ENCODE measurements at regions not wholly inside any gene's neighbourhood (a gene's known extent, or its start where the extent isn't known, plus 50 kb on each side); places are given as distances from the start of the nearest gene placed in this dataset.
"Not testable (repeated sequence)": the region's sequence is repeated elsewhere in the genome, so short reads cannot be mapped to it uniquely, and the experiment has no call there.

DNA sequence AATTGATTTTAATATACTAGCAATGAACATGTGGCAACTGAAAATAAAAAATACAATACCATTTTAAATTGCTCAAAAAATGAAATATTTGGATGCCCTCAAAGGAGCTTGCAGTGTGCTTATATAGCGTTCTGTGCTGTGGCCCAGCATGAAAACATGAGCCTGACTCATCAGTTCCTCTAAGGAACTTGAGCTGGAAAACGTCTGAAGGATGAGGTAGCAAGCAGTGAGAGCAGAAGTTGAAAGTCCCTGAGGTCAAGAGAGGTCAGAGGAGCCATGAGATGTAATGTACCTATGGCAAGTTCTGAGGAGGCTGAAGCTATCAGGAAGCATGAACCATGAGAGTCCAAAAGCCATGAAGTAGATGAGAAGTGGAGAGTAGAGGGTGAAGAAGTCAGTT lies 59.7 kb downstream of the HMGB3 start:
- no peak for DNase-seq (ENCODE audit: low read depth)

DNA sequence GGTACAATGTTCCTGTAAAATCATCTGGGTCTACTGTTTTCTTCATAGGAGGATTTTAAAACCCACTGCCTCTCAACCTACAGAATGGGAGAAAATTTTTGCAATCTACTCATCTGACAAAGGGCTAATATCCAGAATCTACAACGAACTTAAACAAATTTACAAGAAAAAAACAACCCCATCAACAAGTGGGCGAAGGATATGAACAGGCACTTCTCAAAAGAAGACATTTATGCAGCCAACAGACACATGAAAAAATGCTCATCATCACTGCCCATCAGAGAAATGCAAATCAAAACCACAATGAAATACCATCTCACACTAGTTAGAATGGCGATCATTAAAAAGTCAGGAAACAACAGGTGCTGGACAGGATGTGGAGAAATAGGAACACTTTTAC lies 83.2 kb downstream of the HMGB3 start:
- DNase-seq (ENCODE audit: low read depth) = not testable (repeated sequence)

DNA sequence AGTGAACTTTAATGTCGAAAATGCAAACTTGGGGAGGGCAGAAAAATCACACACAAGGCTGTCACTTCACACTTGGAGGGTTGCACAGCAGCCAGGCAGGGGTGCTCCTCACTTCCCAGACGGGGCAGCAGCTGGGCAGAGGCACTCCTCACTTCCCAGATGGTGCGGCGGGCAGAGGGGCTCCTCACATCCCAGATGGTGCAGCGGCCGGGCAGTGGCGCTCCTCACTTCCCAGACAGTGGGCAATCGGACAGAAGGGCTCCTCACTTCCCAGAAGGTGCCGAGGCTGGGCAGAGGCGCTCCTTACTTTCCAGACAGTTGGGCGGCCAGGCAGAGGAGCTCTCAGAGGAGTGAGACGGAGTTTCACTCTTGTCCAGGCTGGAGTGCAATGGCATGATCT lies 90.6 kb downstream of the HMGB3 start:
- DNase-seq (ENCODE audit: low read depth) = no peak

DNA sequence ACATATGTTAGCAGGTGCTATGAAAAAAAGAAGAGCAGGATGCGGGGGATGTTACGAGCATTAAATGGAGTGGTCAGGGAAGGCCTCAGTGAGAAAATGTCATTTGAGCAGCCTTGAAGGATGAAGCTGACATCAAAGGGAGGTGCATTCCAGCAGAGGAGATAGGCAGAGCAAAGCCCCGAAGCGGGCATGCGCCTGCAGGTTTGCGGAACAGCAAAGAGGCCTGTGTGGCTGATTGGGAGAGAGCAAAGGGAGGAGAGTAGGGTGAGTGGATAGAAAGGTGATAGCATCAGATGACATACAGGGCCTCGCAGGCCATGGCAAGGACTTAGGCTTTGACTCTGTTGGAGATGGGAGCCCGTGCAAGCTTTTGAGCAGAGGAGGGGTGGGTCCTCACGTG lies 95.4 kb upstream of the GPR50 start:
- DNase-seq (ENCODE audit: low read depth) = no peak

DNA sequence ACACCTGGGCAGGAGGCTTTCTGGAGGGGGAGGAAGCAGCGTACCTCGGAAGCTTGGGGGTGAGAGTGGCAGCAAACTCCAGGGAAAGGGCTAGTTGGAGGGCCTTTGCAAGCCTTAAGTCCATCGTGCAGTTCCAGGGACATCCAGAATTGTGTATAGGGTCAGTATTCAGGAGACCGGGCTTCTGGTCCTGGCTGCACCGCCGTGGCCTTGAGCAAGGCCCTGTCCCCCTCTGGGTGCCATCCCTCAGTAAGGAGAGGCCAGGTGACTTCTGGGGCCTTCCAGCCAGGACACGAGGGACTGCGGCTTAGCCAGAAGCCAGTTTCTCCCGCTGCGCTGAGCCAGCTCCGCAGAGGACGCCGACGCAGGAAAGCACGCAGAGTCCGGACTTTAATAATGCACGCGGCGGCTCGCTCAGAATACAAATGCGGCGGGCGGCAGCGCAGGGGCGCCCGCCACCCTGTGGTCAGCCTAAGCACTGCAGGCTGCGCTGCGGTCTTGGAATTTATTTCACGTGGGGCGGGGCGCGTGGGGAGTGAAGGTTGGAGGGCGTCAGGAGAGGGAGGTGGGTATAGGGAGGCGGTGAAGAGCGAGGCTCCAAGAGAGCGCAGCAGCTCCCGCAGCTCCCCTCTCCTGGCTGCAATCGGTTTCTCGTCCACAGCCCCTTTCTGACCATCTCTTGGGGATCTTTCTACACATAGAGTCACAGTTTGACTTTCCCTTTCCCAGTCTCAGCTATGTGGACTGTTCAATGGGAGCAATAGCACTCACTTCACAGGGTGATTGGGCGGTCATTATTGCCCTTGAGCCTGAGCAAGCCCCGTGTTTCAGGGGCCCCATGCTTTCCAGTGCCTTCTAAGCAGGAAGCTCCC lies 94.1 kb upstream of the GPR50 start:
- DNase-seq (ENCODE audit: low read depth) = peak; percentile 20

DNA sequence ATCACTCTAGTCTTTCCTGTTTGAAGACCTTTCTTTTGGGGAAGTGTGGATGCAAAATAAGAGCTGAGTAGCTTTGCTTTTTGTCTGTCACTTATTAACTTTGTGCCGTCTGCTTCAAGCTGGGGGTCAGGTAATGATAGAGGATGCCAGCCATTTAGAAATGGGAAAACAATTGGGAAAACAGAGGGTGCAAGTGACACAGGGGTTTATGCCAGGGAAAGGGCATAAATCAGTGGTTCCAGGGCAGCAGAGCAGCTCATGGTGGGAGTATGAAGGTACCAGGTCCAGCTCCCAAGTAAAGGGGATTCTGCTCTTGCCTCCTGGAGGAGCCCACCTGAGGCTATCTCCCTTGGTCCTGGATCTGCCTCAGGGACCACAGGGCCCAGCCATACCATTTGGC lies 91.9 kb upstream of the GPR50 start:
- DNase-seq (ENCODE audit: low read depth) = no peak

DNA sequence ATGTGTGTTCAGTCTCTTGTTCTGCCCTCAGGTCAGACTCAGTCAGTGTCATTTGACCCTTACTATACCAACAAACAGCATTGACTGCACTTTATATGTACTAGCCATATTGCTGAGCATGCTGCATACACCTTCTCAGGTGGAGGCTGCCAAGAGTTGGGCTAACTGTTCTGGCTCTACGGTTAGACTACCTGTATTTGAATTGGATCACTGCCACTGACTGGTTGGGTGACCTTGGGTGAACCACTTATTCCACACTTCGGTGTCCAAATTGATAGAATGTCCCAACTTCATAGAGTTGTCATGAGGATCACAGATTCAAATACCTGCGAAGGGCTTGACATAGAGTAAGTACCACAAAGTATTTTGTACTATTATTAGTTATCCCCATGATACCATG lies 91.2 kb upstream of the GPR50 start:
- no peak for DNase-seq (ENCODE audit: low read depth)

DNA sequence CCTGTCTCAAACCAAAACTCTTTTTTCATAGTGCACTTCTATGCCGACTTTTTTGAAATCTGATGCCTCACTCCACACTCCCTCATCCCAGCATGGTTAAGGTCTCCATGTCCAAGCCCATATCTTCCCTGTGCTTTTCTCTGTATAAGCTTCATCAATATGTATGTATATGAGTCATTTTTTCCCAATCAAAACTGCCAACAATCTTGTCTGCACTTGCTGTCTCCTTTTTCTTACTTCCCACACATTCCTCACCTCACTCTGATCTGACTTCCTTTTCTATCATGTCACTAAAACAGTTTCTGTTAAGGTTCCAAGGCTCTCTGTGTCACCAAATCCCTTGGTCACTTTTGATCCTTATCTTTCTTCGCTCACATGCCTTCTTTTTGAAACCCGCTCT lies 88.2 kb upstream of the GPR50 start:
- no peak for DNase-seq (ENCODE audit: low read depth)

DNA sequence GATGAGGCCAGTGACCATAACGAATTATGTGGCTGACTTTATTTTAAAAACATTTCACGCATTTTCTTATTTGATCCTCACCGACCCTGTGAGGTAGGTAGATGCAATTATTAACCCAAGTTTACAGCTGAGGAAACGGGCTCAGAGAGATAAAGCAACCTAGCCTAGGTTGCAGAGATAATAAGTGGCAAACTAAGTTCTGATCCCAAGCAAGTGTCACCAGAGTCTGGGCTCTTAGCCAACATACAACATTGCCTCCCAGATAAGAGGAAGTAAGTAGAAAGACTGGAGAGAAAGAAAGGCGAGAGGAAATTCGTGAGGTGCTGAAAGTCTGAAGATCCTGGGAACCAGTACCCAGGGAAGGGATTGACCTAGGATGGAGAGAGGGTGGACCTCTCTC lies 77.4 kb upstream of the GPR50 start:
- no peak for DNase-seq (ENCODE audit: low read depth)

DNA sequence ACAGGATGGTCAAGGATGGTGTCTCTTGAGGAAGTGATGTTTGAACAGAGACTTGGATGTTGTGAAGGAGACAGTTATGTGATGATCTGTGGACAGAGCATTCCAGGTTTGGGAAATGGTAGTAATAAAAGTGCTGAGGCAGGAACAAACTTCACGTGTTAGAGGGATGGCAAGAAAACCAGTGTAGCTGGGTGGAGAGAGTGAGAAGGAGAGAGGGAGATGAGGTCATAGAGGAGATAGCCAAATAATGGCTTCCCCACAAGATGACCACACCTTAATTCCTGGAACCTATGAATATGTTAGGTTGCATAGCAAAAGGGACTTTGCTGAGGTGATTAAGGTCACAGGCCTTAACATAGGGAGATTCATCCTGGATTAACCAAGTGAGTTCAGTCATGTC lies 75.6 kb upstream of the GPR50 start:
- no peak for DNase-seq (ENCODE audit: low read depth)

DNA sequence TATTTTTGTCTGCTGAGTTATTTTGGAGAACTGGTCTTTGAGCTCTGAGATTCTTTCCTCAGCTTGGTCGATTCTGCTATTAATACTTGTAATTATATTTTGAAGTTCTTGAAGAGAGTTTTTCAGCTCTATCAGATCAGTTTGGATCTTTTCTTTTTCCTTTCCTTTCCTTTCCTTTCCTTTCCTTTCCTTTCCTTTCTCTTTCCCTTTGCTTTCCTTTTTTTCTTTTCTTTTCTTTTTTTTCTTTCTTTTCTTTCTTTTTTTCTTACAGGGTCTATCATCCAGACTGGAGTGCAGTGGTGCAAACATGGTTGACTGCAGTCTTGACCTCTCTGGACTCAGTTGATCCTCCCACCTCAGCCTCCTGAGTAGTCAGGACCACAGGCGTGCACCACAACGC lies 63.2 kb upstream of the GPR50 start:
- not testable (repeated sequence) for DNase-seq (ENCODE audit: low read depth)
